Stomach (tissue), 8 donors: ENCODE measurements at regions not wholly inside any gene's neighbourhood (a gene's known extent, or its start where the extent isn't known, plus 50 kb on each side); places are given as distances from the start of the nearest gene placed in this dataset.

Experiments
- DNase-seq, 2 donors: peaks; one replicate each; pipeline versions ENCODE4 v3.0.0 to v3.0.0-alpha.2; 2013 to 2019
- H3K27ac ChIP-seq, 5 donors: fragments of 200-600 bp in 4 of 5; sonication (generic) in 4 of 5; one replicate each; pipeline ENCODE4 v1.5.1; 2013 to 2019; ENCODE audit warnings: mild to moderate bottlenecking in 1 of 5, moderate library complexity in 1 of 5
- H3K27me3 ChIP-seq, 3 donors: fragments of 200-600 bp; sonication (generic); one replicate each; pipeline ENCODE4 v1.5.1; 2017 to 2019; ENCODE audit warnings: mixed run types in 1 of 3
- H3K36me3 ChIP-seq, 4 donors: fragments of 200-600 bp; sonication (generic); 1 replicate in 3 of 4; 2 replicates in 1 of 4; pipeline ENCODE4 v1.5.1; 2016 to 2019
- H3K4me1 ChIP-seq, 4 donors: fragments of 200-600 bp; sonication (generic); one replicate each; pipeline ENCODE4 v1.5.1; 2016 to 2019
- H3K4me3 ChIP-seq, 4 donors: fragments of 200-600 bp; sonication (generic) in 3 of 4; one replicate each; pipeline ENCODE4 v1.5.1; 2016 to 2019; ENCODE audit warnings: mild to moderate bottlenecking in 1 of 4
- H3K9me3 ChIP-seq, 4 donors: fragments of 200-600 bp; sonication (generic); one replicate each; pipeline ENCODE4 v1.5.1; 2016 to 2019
- EP300 ChIP-seq: sonication (generic); formaldehyde crosslinking; IDR thresholded peaks from one replicate; pipeline ENCODE4 v1.6.1; 2017; ENCODE audit warnings: antibody characterized with exemption
- POLR2A ChIP-seq, 4 donors: fragments of 450-650 bp; IDR thresholded peaks; one replicate each; pipeline ENCODE4 v1.6.1; 2016; ENCODE audit warnings: antibody characterized with exemption in 4 of 4, control low read depth in 2 of 4, mild to moderate bottlenecking in 1 of 4, moderate library complexity in 1 of 4
- POLR2AphosphoS5 ChIP-seq, 3 donors: sonication (generic); formaldehyde crosslinking; IDR thresholded peaks; one replicate each; pipeline ENCODE4 v1.6.1; 2016; ENCODE audit warnings: antibody characterized with exemption in 3 of 3
- WGBS, 5 donors: extraction: QIAGEN DNeasy Blood & Tissue Kit in 3 of 5; methylation state at CpG; one replicate each; pipeline versions ENCODE4 v1.1.5 to v1.1.7; 2013 to 2018; 5-methylcytosine and 5-hydroxymethylcytosine counted together
- intact Hi-C: fragments of 100-400 bp; cut with DNase I; formaldehyde crosslinking; loops from one replicate; pipeline ENCODE4 v1.15.1; 2023; ENCODE audit warnings: low total_unique reads
- TF ChIP-seq, protein P1 (sequence below), 7 experiments: fragments of 450-650 bp in 4 of 7; fragments of 200-600 bp in 3 of 7; sonication (generic) in 3 of 7; IDR thresholded peaks; one replicate each; pipeline ENCODE4 v1.5.1; 2016 to 2019; ENCODE audit warnings: antibody characterized with exemption in 7 of 7, control low read depth in 2 of 7, mild to moderate bottlenecking in 1 of 7
- donor health status: healthy with polysubstance abuse.
- donor health status: Bipolar disorder and iron deficiency.
- donor health status: healthy.

DNA sequence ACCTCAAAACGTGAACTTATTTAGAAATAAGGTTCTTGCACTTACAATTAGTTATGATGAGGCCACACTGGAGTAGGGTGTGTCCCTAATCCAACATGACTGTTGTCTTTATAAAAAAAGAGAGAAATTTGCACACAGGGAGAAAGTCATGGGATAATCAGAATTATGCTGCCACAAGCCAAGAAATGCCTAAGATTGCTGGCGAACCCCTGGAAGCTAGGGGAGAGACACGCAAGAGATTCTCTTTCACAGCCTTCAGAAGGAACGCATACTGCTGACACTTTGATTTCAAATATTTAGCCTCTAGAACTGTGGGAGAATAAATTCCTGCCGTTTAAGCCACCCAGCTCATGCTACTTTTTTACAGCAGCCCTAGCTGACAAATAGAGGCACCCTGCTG is 138.3 kb downstream of the CCDC71L start:
- DNase-seq = no peak
- H3K27me3 ChIP-seq = peaks cover 0 to 3% (median 0%) of the 10 kb centered on the region in 3 donors
- H3K4me3 ChIP-seq = no peak overlapping the region
- TF ChIP-seq POLR2AphosphoS5 (IDR thresholded peaks at IDR 0.05) (no peak), EP300 (no peak), POLR2A (IDR thresholded peaks at IDR 0.05) (no peak)
- TF ChIP-seq, protein P1, sequence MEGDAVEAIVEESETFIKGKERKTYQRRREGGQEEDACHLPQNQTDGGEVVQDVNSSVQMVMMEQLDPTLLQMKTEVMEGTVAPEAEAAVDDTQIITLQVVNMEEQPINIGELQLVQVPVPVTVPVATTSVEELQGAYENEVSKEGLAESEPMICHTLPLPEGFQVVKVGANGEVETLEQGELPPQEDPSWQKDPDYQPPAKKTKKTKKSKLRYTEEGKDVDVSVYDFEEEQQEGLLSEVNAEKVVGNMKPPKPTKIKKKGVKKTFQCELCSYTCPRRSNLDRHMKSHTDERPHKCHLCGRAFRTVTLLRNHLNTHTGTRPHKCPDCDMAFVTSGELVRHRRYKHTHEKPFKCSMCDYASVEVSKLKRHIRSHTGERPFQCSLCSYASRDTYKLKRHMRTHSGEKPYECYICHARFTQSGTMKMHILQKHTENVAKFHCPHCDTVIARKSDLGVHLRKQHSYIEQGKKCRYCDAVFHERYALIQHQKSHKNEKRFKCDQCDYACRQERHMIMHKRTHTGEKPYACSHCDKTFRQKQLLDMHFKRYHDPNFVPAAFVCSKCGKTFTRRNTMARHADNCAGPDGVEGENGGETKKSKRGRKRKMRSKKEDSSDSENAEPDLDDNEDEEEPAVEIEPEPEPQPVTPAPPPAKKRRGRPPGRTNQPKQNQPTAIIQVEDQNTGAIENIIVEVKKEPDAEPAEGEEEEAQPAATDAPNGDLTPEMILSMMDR (IDR thresholded peaks at IDR 0.05) = no peak
- 73 to 78% (median 76%) methylated on average over 5 of the region's 5 CpGs for WGBS, 5 donors
- H3K36me3 ChIP-seq = no peaks in the 10 kb centered on the region
- no peaks in the 10 kb centered on the region for H3K9me3 ChIP-seq
- intact Hi-C loops = no loop called here
- no peaks in the 10 kb centered on the region for H3K4me1 ChIP-seq
- H3K27ac ChIP-seq = no peak overlapping the region

- Histone ChIP-seq H3K4me1 (no peaks in the 10 kb centered on the region), H3K4me3 (no peak overlapping the region), H3K27ac (no peak overlapping the region), H3K36me3 (no peaks in the 10 kb centered on the region), H3K9me3 (no peaks in the 10 kb centered on the region), H3K27me3 (peaks cover 0 to 3% (median 0%) of the 10 kb centered on the region in 3 donors)
- WGBS, 5 donors = 66 to 85% (median 78%) methylated on average over 2 of the region's 2 CpGs
- no peak for DNase-seq
- TF ChIP-seq POLR2A (IDR thresholded peaks at IDR 0.05) (no peak), EP300 (no peak), POLR2AphosphoS5 (IDR thresholded peaks at IDR 0.05) (no peak)
- TF ChIP-seq, protein P1 (IDR thresholded peaks at IDR 0.05) = no peak
- intact Hi-C loops = no loop called here
Measured at GRCh38 chr7:106521541-106521940, 139.4 kb downstream of the CCDC71L start.

- Histone ChIP-seq H3K27ac (no peak overlapping the region), H3K4me3 (no peak overlapping the region), H3K9me3 (no peaks in the 10 kb centered on the region), H3K27me3 (peaks cover 0 to 3% (median 0%) of the 10 kb centered on the region in 3 donors), H3K4me1 (no peaks in the 10 kb centered on the region), H3K36me3 (no peaks in the 10 kb centered on the region)
- intact Hi-C loops = no loop called here
- TF ChIP-seq EP300 (no peak), POLR2AphosphoS5 (IDR thresholded peaks at IDR 0.05) (no peak), POLR2A (IDR thresholded peaks at IDR 0.05) (no peak)
- TF ChIP-seq, protein P1 (IDR thresholded peaks at IDR 0.05) = no peak
- DNase-seq = no peak
- WGBS, 5 donors = 69 to 78% (median 74%) methylated on average over 4 of the region's 4 CpGs
Measured at GRCh38 chr7:106520962-106521514, 139.9 kb downstream of the CCDC71L start.

DNA sequence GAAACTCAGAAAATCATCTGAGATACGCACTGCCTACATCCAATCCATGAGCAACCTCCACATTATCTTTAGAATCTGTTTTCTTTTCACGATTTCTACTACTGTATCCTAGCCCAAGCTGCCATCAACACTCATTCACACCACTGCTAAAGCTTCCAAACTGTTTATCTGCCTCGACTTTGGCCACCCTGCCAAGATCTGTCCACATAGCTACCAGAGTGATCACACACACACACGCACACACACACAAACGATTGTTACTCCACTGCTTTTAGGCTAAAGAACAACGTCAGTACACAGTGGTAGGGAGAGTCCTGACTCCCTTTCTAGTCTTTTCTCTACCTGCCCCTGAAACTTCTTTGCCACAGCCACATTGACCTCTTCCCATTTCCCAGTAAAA is 142.0 kb downstream of the CCDC71L start:
- WGBS, 5 donors = 43 to 69% (median 64%) methylated on average over 6 of the region's 6 CpGs
- DNase-seq = no peak
- Histone ChIP-seq H3K4me3 (no peak overlapping the region), H3K27ac (no peak overlapping the region), H3K4me1 (no peaks in the 10 kb centered on the region), H3K36me3 (no peaks in the 10 kb centered on the region), H3K9me3 (no peaks in the 10 kb centered on the region), H3K27me3 (peaks cover 0 to 3% (median 0%) of the 10 kb centered on the region in 3 donors)
- TF ChIP-seq, protein P1 (IDR thresholded peaks at IDR 0.05) = no peak
- no peak for TF ChIP-seq POLR2AphosphoS5 (IDR thresholded peaks at IDR 0.05)
- TF ChIP-seq EP300 = no peak
- TF ChIP-seq POLR2A (IDR thresholded peaks at IDR 0.05) = no peak
- intact Hi-C loops = no loop called here
